ENCODE measurements at regions not wholly inside any gene's neighbourhood (a gene's known extent, or its start where the extent isn't known, plus 50 kb on each side); places are given as distances from the start of the nearest gene placed in this dataset.
A peak's percentile ranks its signal among the peaks of the same experiment; 100 is the strongest.

GRCh38 chr20:41693136-41693979, 75.2 kb upstream of the CHD6 start (continued):
- TF ChIP-seq ZNF432 (CRISPR knock-in tag; IDR thresholded peaks at IDR 0.05; ENCODE audit: borderline replicate concordance): no peak
- peak; percentile 70 for TF ChIP-seq FOXA3 (CRISPR knock-in tag; IDR thresholded peaks at IDR 0.05)
- peak; percentile 93 for TF ChIP-seq ZFP37 (CRISPR knock-in tag; IDR thresholded peaks at IDR 0.05; ENCODE audit: borderline replicate concordance)
- TF ChIP-seq DBP (CRISPR knock-in tag; IDR thresholded peaks at IDR 0.05; ENCODE audit: not compliant biosample characterization): peak; percentile 90
- peak; percentile 86 for TF ChIP-seq PHF8 (CRISPR knock-in tag; IDR thresholded peaks at IDR 0.05)
- TF ChIP-seq ISL2 (CRISPR knock-in tag; IDR thresholded peaks at IDR 0.05): peak; percentile 88
- peak; percentile 79 for TF ChIP-seq SRSF1 (optimal IDR thresholded peaks at IDR 0.05; ENCODE audit: low read depth, low read length)
- TF ChIP-seq ZNF724P (CRISPR knock-in tag; IDR thresholded peaks at IDR 0.05; ENCODE audit: borderline replicate concordance): no peak; the same call in 1 of the 2 replicates
- TF ChIP-seq ZNF33A (CRISPR knock-in tag; IDR thresholded peaks at IDR 0.05; ENCODE audit: borderline replicate concordance): peak; percentile 76; the same call in 1 of the 2 replicates
- TF ChIP-seq ZNF687 (CRISPR knock-in tag; IDR thresholded peaks at IDR 0.05): peak; percentile 83
- no peak for TF ChIP-seq FOXA1 (IDR thresholded peaks at IDR 0.05)
- TF ChIP-seq FOXA1 (CRISPR knock-in tag; IDR thresholded peaks at IDR 0.05): 0 out of 2 replicates have a peak, but pooled peaks have one; percentile 49
- TF ChIP-seq DPF2 (CRISPR knock-in tag; IDR thresholded peaks at IDR 0.05; ENCODE audit: borderline replicate concordance, low read depth): no peak
- TF ChIP-seq ZNF557 (CRISPR knock-in tag; IDR thresholded peaks at IDR 0.05): peak; percentile 92
- TF ChIP-seq RARA (CRISPR knock-in tag; IDR thresholded peaks at IDR 0.05): peak; percentile 58
- TF ChIP-seq ZNF558 (CRISPR knock-in tag; IDR thresholded peaks at IDR 0.05; ENCODE audit: borderline replicate concordance): peak; percentile 56; the same call in 1 of the 2 replicates
- no peak for TF ChIP-seq BCLAF1 (IDR thresholded peaks at IDR 0.05)
- peak; percentile 97 for TF ChIP-seq BRD4 (CRISPR knock-in tag; IDR thresholded peaks at IDR 0.05)
- TF ChIP-seq PTBP1 (IDR thresholded peaks at IDR 0.05; ENCODE audit: low read depth, low read length, poor library complexity, severe bottlenecking): no peak
- TF ChIP-seq SUZ12 (IDR thresholded peaks at IDR 0.05; ENCODE audit: low read depth, low read length): peak; percentile 9; the same call in 1 of the 2 replicates
- peak; percentile 99 for TF ChIP-seq ZNF614 (CRISPR knock-in tag; IDR thresholded peaks at IDR 0.05; ENCODE audit: borderline replicate concordance)
- peak; percentile 100 for TF ChIP-seq XRCC5 (optimal IDR thresholded peaks at IDR 0.05; ENCODE audit: low read length)
- peak in 1 of 2 experiments; percentile 60; a peak in 2 of 4 replicates for TF ChIP-seq NR2F1 (CRISPR knock-in tag; IDR thresholded peaks at IDR 0.05)
